Inflammatory macrophage treated with lipopolysaccharide for 1 hour (primary cell): ENCODE measurements at regions not wholly inside any gene's neighbourhood (a gene's known extent, or its start where the extent isn't known, plus 50 kb on each side); places are given as distances from the start of the nearest gene placed in this dataset.

Source experiments
- DNase-seq, 2 donors: peaks; one replicate each; pipeline ENCODE4 v3.0.0-alpha.2; 2020 to 2022

DNA sequence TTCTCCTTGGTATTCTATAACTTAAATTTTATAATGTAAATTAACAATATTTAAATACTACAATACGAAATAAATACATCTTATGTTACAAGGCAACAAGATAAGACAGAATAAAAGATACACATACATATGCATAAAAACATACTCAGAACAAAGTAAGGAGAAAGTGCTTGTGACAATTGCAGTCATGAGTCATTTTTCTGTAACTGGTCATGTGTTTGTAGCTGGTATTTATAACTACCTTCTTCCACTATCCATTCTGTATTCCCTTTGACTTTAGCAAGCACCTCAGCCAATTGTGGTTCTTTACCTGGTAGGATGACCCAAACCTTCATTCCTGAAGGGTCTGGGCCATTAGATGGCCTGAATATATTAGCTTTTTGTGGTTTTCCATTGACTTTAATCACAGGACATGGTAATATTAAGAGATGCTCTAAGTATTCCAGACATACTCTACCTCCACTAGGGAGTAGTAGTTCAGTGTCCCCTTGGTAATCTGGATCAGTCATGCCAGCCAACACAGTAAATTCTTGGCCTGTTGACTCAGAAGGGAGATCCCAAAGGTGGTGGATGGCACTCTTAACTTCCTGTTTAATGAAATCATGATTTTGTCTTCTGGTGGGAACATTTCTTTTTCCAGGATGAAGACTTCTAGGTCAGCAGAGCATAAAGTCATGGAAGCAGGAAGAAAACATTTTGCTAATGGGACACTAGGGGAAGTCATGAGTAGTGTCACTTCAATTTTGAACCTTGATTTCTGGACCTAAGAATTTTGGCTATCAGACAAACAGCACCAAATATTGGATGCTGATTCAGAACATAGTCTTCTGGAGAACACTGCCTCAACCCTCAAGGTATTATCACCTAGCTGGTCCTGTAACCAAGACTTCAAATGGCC is 733.7 kb upstream of the IGFBP3 start:
- no peak for DNase-seq

DNA sequence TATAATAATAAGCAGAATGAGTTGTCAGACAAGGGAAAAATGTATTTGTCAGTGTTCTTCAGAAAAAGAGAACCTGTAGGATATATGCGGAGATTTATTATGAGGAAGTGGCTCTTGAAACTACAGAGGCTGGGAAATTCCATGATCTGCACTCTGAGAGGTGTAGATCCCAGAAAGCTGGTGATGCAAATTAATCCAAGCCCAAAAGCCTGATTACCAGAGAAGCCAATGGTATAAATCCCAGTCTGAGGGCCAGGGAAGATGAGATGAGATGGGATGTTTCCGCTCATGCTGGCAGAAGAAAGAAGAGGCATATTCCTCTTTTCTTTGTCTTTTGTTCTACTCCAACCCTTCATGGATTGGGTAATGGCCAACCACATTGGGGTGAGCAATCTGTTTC is 732.8 kb upstream of the IGFBP3 start:
- no peak for DNase-seq

DNA sequence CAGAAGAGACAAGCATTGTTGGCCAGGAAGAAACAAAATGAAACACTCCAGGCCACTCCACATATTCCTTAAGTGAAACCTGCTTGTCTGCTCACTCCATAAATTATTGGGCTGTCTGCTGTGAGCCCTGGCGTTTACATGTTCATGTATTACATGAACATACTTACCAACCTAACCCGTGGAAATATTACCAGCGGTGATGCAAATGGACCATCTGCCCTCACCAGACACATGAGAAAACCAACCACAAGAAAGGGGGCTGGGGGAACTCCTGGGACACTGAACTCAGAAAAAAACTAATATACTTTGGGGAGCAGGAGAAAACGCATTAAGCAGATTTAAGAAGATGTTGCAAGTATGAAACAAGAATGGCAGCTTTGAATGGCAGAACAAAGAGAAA is 731.2 kb upstream of the IGFBP3 start:
- DNase-seq = no peak

DNA sequence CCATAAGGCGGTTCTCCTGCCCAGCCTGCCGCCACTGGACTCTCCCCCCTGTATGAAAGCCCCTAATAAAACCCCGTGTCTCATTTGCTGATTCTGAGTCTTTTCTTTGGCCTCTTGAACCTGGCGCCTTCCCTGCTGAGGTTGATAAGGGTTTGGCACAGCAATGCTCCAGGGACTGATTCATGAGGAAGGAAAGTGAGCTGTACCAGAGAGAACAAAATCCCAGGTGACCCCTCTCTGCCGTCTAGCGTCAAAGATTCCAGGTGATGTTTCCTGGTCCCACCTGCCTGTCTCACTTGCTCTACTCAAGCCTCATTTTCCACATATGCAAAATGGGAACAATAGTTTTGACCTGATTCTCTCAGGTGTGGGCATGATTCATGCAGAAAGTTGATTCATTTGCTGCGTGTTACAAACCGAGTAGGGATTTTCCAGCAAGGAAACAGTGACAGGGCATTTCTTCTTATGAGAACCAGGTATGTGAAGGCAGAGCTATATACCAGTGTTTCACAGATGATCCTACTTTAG is 730.6 kb upstream of the IGFBP3 start:
- no peak for DNase-seq

DNA sequence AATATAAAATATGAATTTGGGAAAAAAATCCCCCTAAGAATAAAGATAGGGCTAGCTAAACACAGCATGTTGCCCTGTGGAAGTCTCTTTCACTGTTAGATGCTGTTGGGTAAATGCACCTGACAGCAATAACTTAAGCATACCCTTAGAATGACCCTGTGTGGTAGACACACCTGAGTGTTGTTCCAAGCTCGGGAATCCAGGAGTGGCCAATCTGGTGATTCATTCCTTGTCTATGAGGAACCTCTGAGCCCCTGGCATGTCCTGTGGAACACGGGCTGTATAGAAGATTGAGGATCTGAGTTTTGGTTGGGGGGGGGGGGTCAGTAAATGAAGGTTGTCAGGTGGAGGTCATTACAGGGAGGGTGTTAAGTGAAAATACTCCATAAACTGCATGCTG is 730.0 kb upstream of the IGFBP3 start:
- no peak for DNase-seq

DNA sequence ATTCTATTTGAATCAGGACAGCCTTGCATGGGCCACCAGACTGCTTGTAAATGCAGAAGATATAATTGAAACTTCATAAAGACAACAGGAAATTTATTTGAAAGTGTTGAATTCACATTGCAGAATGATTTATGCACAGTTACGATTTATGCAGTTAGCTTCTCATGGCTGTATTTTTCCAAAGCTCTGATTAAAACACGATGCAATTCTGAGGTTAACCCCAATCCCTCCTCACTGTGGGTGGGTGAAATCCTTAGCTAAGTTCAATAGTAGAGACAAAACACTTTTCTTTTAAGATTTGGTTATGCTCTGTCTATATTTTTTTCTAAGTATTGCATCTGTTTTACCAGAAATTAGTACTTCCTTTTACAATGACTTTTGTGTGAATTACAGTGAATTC is 728.8 kb upstream of the IGFBP3 start:
- no peak for DNase-seq

DNA sequence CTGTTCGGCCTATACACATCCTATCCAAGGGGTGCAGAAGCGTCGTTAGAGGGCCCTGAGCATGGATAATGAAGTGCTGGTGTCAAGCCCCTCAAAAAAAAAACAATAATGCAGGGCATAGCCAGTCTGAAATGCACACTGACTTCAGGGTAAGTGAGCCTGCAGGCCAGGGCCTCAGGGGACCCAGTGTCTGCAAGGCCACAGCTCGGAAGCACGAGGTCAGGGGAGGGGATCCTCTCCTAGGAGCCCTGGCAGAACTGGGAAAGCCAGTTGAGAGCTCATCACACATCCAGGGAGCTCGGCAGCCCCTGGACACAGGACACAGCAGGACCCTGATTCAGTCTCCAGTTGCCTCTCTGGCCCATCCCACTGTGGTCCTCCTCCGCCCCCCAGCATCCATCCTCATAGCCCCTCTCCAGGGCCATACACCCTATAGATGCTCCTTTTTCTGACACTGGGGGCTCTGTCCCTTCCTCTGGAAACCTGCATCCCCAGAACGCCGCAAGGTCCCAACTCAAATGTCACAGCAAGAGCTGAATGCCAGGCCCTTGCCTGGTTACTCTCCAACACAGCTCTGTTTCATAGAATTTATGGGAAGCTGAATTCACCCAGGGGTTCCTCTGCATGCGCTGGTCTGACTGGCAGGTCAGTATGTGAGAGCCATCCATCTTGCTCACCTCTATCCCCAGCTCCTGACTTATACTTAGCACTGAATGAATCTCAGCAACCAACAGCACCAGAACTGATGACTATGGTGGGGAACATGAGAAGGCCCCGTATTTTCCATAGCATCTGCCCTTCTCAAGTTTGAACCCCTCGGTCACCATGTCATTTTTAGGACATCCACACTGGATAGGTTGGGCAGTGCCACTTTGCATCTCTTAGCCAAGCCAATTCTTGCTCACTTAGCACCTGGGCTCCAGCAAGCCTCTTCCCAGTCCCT is 717.0 kb upstream of the IGFBP3 start:
- DNase-seq = no peak

DNA sequence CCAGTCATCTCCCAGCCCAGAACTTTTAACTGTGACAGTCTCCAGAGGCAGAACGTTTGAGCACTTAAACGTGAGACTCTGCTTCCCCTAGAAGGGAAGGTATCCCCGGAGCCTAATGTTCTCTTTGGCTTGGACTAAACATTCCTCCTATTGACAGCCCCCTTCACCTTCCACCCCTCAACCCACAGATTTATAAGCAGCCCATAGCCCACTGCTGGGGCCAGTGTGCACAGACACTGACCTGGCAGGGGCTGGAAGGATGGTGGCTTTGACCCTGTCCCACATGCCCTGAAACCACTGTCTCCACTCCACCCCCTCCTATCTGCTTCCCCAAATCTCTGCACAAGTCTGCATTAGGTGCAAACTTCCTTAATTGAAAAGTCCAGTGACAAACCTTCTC is 715.0 kb upstream of the IGFBP3 start:
- DNase-seq = no peak

DNA sequence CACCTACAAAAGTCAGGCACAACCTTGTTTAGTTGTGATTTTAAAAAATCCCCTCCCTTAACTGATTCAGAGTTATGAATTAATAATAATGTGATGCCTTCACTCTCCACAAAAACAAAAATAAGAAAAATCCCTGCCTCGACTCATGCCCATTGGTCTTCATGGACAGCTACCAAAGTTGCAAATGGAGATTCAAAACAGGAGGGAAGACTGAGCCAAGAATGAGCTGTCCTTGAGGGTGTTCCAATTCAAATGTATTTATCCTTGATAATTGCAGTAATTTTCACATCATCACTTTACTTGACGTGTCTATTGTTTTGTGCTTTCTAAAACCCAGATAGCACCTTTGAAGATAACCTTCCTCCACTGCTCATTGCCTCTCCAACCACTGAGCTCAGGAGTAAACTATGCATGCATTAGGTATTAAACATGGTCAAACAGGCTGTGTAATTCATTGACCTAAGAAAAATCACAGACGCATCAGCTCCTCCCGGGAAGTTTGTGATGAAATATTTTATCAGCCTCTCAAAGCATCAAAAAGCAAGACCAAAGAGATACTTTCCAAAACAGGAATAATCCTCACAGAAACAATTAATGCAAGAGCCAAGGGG is 712.7 kb upstream of the IGFBP3 start:
- DNase-seq = no peak

DNA sequence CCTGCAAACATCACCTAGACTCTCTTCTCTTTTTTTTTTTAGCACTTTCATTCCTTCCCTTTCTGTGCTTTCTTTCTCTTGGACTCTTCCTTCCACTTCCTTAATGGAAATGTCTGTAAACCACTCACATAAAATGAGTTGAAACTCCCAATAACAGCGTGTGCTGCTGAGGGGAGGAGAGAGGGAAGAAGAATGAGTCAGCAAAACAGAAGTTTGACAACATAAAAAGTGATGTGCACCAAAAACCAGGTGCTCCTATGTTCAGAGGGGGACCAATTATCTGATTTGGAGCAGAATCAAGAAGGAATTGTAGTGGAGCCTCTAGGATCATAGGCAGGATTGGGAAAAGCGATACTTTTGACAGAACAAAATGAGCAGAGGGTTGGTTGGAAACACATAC is 712.1 kb upstream of the IGFBP3 start:
- DNase-seq = no peak

DNA sequence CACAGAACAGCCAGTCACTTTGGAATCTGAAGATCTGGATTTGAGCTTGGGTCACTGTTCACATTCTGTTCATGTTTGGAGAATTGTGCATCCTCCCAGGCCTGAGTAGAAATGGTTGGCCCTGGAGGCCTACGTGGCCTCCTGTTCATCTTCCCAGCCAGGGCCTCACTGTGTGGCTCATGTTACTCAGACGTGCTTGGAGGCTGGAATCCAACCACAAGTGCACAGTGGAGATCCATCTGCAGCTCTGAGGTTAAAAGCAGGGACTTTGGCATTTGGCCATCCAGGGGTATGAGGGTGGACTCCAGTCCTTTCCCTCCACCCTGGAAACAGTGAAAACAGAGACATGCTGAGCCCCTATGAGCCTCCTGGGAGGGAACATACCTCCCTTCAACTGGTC is 709.0 kb upstream of the IGFBP3 start:
- DNase-seq = no peak

DNA sequence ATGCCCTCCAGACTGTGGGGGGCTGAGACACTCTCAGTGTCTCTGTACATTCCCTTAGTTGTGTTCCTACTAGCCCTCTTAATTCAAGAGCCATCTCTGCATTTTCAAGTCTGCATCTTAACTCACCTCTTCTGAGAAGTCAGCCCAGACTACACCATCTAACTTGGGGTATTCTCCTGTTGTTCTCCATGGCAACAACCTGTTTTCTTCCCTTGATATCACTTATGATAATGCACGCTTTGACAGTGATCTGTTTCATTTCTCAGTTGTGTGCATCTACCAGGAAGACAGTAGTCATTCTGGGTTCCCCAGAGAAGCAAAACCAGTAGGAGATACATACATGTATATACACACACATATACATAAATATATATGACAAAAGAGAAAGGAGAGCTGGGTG is 707.3 kb upstream of the IGFBP3 start:
- DNase-seq = no peak

DNA sequence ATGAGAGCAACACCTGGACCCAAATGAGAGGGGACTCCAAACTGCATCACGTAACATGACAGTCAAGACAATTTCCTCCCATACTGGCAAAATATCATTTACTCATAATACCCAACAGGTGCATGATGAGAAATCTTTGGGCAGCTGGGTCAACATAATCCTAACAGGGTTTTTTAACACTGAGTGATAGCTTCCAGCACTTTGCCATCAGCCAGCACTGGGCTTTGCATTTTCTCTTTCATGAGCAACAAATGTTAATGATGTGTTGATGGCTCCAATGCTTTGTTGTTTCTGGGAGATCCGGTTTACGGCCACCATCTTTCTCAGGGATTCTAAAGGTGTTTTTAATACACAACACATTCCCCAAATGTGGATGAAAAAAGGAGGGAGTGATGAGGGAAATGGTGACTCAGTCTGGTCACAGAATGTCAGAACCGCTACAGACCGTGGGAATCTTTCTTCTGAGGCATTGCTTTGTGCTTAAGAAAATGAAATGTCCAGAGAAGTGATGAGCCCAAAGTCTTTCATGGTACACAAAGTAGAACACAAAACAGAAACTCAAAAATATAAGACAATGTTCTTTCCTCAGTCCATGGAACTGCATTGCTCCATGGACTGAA is 705.7 kb upstream of the IGFBP3 start:
- DNase-seq = no peak

DNA sequence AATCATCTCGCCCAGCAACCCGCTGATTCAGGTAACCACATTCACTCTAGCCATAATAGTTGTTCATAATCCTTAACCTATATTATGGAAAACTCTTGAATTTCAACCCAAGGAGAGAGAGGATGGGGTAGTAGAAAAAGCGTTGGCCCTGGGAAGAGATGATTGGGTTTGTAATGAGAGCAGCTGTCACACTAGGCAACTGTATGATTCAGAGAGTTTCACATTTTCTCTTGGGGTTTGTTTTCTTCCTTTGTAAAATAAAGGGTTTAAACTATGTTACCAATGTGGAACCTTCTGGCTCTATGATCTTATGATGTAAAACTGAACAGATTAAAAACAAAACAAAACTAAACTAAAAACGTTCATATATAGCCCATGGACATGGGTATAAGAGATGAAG is 705.2 kb upstream of the IGFBP3 start:
- no peak for DNase-seq

DNA sequence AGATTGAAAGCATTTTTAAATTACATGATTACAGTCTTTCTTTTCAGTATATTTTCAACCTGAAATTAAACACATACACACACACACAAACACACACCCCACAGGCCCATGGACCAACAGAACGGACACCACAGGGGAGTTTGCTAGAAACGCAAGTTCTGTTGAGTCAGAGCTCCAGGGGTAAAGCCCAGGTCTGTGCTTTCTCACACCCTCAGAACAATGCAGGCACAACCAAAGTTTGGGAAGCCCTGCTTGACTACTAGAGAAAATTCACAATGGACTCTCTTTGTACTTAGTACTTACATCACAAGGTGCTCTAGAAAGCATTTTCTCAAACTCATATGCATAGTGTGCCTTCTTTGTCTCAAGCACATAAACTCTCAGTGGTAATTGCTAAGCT is 704.0 kb upstream of the IGFBP3 start:
- no peak for DNase-seq

DNA sequence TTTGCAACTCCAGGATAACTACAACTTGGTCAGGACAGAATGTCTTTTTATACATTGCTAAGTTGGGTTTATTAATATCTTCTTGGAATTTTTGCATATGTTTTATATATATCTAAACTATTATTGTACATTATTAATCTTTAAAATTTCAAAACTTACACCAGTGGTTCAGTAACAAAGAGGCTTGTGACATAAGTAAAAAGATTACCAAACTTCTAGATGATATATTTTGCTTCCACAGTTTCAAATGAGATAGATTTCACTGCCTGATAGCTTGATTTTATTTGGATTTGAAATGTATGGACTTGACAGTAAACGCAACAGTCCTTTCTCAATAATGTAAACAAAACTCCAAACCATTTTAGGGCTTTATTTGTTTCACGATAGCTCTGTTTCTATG is 701.2 kb upstream of the IGFBP3 start:
- no peak for DNase-seq

DNA sequence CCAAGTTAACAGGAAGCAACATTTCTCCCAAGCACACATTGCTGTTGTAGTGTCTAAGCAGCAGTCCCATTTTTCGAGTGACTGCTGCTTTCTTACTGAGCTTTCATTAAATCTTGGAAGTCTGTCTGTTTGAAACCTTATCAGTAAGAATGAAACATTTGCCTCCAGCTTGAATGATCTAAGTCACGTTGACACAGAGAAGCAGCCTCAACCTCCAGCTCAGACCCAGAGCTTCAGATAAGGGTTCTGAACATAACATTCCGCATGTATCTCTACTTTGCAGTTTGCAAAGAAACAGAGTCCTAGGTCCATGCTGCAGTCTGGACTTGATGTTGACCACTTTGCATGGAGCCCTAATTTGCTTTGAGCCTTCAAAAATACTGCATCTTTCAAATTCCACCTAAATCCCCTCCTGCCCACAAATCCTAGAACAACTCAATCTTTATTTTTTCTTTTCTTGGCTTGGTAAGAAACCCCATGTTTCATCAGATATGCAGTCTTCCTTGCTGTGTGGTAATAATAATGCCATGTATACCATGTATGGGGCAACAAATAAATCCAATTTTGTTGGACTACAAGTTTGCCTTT is 698.7 kb upstream of the IGFBP3 start:
- DNase-seq = no peak

DNA sequence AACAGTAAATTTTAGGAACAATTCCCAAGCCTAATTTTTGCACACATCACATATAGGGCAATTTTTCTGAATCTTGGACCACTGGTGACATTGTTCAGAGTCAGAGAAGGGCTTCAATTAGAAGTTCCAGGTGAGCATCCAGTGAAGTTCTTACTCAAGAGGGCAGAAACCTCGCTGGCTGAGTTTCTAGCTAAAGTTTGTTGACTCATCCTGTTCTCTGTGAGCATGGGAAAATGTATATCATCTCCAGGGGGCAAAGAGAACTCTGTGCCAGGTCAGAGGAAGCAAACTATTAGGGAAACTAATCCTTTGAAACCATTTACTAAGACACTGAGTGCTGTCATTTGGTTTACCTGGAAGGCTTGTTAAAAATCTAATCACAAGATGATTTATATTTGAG is 695.6 kb upstream of the IGFBP3 start:
- DNase-seq = no peak

DNA sequence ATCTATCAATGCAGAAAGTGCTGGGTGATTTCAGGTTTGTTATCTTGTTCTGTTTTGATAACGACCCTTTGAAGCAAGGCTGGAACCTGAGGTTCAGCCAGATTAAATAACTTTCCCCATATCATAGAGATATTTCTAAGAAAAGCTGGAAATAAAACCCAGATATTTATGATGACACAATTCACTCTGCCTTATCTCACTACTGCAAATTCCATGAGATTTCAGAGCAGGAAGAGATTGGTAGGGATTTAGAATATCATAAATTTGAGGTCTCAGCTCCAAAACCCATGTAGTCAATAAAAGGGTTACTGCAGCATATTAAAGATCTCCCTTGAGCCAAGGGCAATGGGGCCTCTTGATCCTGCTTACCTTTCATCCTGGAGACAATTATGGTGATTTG is 692.5 kb upstream of the IGFBP3 start:
- DNase-seq = no peak

DNA sequence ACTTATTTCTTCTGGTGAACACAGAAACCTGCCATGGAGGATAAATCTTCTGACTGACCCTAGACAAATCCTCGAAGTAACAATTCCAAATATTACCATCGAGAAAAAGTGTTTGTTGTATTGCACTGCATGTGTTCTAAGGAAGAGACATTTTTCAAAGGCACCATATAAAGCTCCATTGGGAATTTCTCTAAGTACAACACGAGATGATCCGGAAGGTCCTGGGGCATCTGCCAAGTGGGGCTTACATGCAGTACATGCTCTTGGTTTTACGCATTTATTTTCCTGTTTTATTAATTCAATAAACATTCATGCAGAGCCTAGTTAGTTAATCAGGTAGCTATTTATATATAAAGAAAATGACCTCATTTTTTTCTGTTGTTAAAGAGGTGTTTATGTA is 692.0 kb upstream of the IGFBP3 start:
- no peak for DNase-seq

DNA sequence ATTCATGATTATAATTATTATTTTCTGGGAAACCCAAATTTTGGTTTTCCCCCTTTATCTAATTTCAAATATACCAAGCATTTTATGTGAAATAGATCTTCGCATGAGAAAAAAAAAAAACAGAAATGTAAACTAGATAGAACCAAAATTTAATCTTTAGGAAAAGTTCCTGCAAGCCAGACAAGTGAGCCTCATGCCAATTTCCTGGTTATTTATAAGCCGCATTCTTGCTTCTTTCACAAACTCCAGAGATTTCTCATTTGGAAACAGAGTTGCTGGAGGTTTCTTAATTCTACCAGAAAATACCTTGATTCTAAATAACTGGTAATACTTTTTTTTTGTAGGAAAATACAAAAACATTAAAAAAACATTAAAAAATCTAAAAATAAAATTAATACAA is 690.4 kb upstream of the IGFBP3 start:
- no peak for DNase-seq

DNA sequence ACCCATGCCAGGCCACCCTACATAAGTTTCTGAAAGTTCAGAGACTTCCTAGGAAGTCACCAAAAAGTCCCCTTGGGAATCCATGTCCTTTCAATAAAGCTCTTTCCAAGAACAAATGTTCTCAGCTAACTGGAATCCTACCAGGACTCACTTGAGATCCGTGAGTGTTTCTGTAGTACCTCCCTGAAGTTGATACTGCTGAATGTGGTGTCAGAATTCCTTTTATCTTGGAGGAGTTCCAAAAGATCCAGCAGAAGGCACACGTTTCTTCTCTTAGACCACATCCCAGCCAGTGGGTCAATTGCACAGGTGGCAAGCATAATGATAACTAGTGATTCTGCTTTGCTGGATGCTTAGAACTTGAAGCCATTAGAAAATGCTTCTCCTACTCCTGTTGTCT is 689.7 kb upstream of the IGFBP3 start:
- DNase-seq = no peak

DNA sequence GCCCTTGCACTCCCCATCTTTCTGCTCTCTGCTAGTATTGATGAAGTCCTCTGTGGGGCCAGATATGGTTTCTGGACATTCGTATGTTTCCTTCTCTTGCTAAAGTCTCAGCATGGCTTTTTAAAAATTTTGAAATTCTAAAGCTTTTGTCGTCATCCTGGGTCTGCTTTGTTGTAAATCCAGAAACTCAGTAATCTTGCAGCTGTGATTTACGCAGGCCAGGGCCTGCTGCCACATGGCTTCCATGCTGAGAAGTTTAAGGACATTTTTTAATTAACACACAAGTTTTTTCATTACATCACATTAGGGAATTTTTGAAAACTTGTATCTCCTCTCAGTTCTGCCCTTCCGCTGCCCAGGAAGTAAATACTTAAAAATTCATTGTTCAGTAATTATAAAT is 686.1 kb upstream of the IGFBP3 start:
- no peak for DNase-seq
